Ovary (tissue), 7 donors: ENCODE measurements at regions not wholly inside any gene's neighbourhood (a gene's known extent, or its start where the extent isn't known, plus 50 kb on each side); places are given as distances from the start of the nearest gene placed in this dataset.

Experiments used
- DNase-seq, 5 donors: peaks; one replicate each; pipeline ENCODE4 v3.0.0-alpha.2; 2019 to 2020
- H3K27ac ChIP-seq, 2 donors: fragments of 200-600 bp; one replicate each; pipeline versions ENCODE4 v1.5.1 to v1.8.0; 2019 to 2022
- H3K27me3 ChIP-seq: fragments of 200-600 bp; one replicate; pipeline ENCODE4 v1.8.0; 2022
- H3K36me3 ChIP-seq: fragments of 200-600 bp; sonication (generic); one replicate; pipeline ENCODE4 v1.5.1; 2019
- H3K4me1 ChIP-seq: one replicate; pipeline ENCODE4 v1.8.1; 2013; ENCODE audit warnings: mild to moderate bottlenecking, moderate library complexity; ENCODE audit not compliant: insufficient read depth
- H3K4me3 ChIP-seq: fragments of 200-600 bp; sonication (generic); one replicate; pipeline ENCODE4 v1.5.1; 2017
- H3K9me3 ChIP-seq, 2 donors: fragments of 200-600 bp in 1 of 2; sonication (generic) in 1 of 2; one replicate each; pipeline versions ENCODE4 v1.5.1 to v1.8.1; 2013 to 2019; ENCODE audit warnings: mild to moderate bottlenecking in 1 of 2, moderate library complexity in 1 of 2
- EP300 ChIP-seq: sonication (generic); formaldehyde crosslinking; IDR thresholded peaks from one replicate; pipeline ENCODE4 v1.6.1; 2017; ENCODE audit warnings: antibody characterized with exemption
- POLR2A ChIP-seq: fragments of 450-650 bp; IDR thresholded peaks from one replicate; pipeline ENCODE4 v1.6.1; 2017; ENCODE audit warnings: antibody characterized with exemption, mild to moderate bottlenecking, moderate library complexity
- WGBS, 3 donors: extraction: QIAGEN DNeasy Blood & Tissue Kit in 1 of 3; methylation state at CpG; one replicate each; pipeline versions ENCODE4 v1.1.5 to v1.1.7; 2013 to 2017; 5-methylcytosine and 5-hydroxymethylcytosine counted together
- intact Hi-C, 4 donors: fragments of 100-400 bp; cut with DNase I; formaldehyde crosslinking; loops; one replicate each; pipeline versions ENCODE4 v1.11.0 to v1.15.1; 2022 to 2023
- TF ChIP-seq, protein P1 (sequence below), 3 donors: fragments of 450-650 bp in 2 of 3; fragments of 200-600 bp in 1 of 3; IDR thresholded peaks; one replicate each; pipeline versions ENCODE4 v1.5.1 to v1.8.0; 2016 to 2022; ENCODE audit warnings: antibody characterized with exemption in 3 of 3, mild to moderate bottlenecking in 1 of 3
- donor health status: DM: no; HTN: no; CAD: no; lungs with moderate emphysema.
- donor health status: DM: no; HTN: no; CAD: no.
- donor health status: Bipolar disorder and iron deficiency.
- donor health status: DM: no; HTN: no; CAD: no.
- donor health status: DM: yes; HTN: yes; CAD: no.

DNA sequence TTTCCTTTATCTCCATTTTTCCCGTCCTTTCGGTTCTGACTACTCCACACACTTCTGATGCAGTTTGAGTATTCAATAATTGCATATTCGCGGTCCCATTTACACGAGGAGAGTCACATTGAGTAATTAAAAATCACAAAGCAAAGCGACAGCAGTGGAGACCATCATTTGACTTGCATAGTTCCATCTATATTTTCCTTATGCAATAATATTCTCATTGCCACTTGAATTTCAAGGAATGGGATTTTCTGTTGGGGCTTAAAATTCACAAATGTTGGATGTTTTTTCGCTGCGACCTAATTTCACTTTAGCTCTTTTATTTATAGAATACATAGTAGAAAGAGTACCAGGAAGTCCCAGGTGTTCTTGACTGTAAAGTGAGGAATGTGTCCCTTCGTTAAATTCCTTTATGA, 186.8 kb downstream of the ZEB2 start:
- Histone ChIP-seq H3K27ac (peak overlapping the region; percentile 45 to 82), H3K36me3 (no peaks in the 10 kb centered on the region), H3K4me3 (peak overlapping the region; percentile 61), H3K27me3 (no peaks in the 10 kb centered on the region), H3K9me3 (no peaks in the 10 kb centered on the region), H3K4me1 (peaks cover 2% of the 10 kb centered on the region)
- WGBS, 3 donors: 70 to 72% (median 72%) methylated on average over 9 of the region's 9 CpGs
- intact Hi-C loops: loop anchor here in 3 of 4 donors (5.0 to 10.0 kb wide), 3 partner anchors 182 to 396 kb away; no protein-coding TSS in a partner anchor
- no peak for DNase-seq
- TF ChIP-seq EP300: no peak
- TF ChIP-seq, protein P1, sequence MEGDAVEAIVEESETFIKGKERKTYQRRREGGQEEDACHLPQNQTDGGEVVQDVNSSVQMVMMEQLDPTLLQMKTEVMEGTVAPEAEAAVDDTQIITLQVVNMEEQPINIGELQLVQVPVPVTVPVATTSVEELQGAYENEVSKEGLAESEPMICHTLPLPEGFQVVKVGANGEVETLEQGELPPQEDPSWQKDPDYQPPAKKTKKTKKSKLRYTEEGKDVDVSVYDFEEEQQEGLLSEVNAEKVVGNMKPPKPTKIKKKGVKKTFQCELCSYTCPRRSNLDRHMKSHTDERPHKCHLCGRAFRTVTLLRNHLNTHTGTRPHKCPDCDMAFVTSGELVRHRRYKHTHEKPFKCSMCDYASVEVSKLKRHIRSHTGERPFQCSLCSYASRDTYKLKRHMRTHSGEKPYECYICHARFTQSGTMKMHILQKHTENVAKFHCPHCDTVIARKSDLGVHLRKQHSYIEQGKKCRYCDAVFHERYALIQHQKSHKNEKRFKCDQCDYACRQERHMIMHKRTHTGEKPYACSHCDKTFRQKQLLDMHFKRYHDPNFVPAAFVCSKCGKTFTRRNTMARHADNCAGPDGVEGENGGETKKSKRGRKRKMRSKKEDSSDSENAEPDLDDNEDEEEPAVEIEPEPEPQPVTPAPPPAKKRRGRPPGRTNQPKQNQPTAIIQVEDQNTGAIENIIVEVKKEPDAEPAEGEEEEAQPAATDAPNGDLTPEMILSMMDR (IDR thresholded peaks at IDR 0.05): no peak
- no peak for TF ChIP-seq POLR2A

- Histone ChIP-seq H3K27ac (peak overlapping the region; percentile 78 to 82), H3K9me3 (no peaks in the 10 kb centered on the region), H3K4me3 (peak overlapping the region; percentile 61), H3K27me3 (no peaks in the 10 kb centered on the region), H3K4me1 (peaks cover 2% of the 10 kb centered on the region), H3K36me3 (no peaks in the 10 kb centered on the region)
- no peak for TF ChIP-seq EP300
- TF ChIP-seq POLR2A: peak; percentile 51
- intact Hi-C loops: loop anchor here in 3 of 4 donors (5.0 to 10.0 kb wide), 3 partner anchors 182 to 395 kb away; no protein-coding TSS in a partner anchor
- peak; percentile 87 to 93 (median 91) for DNase-seq
- 2 to 4% (median 3%) methylated on average over 61 to 76 of the region's 77 CpGs for WGBS, 3 donors
Measured at GRCh38 chr2:144332356-144333142, 187.4 kb downstream of the ZEB2 start.

DNA sequence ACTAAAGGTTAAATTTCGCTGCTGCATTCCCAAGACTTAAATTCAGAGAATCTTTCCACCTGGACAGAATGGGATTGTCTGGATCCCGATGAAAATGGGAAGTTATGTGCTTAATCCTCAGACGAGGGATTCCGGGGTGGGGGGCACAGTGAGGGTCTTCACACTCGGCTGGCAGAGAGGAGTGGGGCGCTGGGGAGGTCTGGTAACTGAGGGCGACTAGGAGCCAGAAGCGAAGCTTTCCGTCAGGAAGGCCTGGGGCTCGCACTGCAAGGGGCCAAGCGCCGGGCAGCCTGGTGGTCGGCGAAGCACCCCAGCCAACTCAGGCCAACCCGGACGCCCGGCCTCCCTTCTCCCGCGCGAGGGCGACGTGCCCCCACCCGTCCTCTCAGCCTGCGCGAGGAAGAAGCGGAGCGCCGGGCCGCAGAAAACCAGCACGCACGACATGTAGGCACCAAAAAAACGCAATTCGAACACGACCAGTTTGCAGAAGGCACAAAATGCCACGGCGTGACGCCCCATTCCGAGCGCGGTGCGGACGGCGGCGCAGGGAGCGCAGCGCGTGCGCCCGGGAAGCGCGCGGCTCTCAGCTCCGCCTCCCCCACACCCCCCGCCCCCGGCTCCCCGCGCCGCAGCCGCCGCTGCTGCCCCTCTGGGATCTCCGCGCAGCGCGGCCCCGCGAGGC, 188.1 kb downstream of the ZEB2 start:
- peak overlapping the region; percentile 61 for H3K4me3 ChIP-seq
- peak in 3 of 5 donors; percentile 73 to 80 (median 79) for DNase-seq
- peaks cover 2% of the 10 kb centered on the region for H3K4me1 ChIP-seq
- no peaks in the 10 kb centered on the region for H3K9me3 ChIP-seq
- intact Hi-C loops: loop anchor here in 3 of 4 donors (5.0 to 10.0 kb wide), 3 partner anchors 183 to 395 kb away; no protein-coding TSS in a partner anchor
- H3K27me3 ChIP-seq: no peaks in the 10 kb centered on the region
- no peaks in the 10 kb centered on the region for H3K36me3 ChIP-seq
- WGBS, 3 donors: 0 to 1% (median 1%) methylated on average over 35 to 60 of the region's 66 CpGs
- H3K27ac ChIP-seq: peak overlapping the region; percentile 78 to 82
- TF ChIP-seq EP300: no peak
- TF ChIP-seq, protein P1 (IDR thresholded peaks at IDR 0.05): peak in 2 of 3 donors; percentile 13 to 14

GRCh38 chr2:144330951-144331673, 188.8 kb downstream of the ZEB2 start:
- H3K4me1 ChIP-seq: peaks cover 2% of the 10 kb centered on the region
- H3K9me3 ChIP-seq: no peaks in the 10 kb centered on the region
- H3K27me3 ChIP-seq: no peaks in the 10 kb centered on the region
- H3K4me3 ChIP-seq: peak overlapping the region; percentile 61
- 12 to 13% (median 13%) methylated on average over 12 of the region's 12 CpGs for WGBS, 3 donors
- peak overlapping the region; percentile 78 to 82 for H3K27ac ChIP-seq
- H3K36me3 ChIP-seq: no peaks in the 10 kb centered on the region
- no peak for DNase-seq
- TF ChIP-seq, protein P1 (IDR thresholded peaks at IDR 0.05): no peak
- no peak for TF ChIP-seq POLR2A
- no peak for TF ChIP-seq EP300
- intact Hi-C loops: loop anchor here in 3 of 4 donors (5.0 to 10.0 kb wide), 3 partner anchors 184 to 394 kb away; no protein-coding TSS in a partner anchor
